OCI-LY1 (cell line): ENCODE measurements at regions not wholly inside any gene's neighbourhood (a gene's known extent, or its start where the extent isn't known, plus 50 kb on each side); places are given as distances from the start of the nearest gene placed in this dataset.

Source experiments
- H2AFZ ChIP-seq: fragments of 200-600 bp; sonication (generic), shearing (Covaris generic); 2 replicates; pipeline ENCODE4 v1.6.0; 2014; ENCODE audit warnings: antibody characterized with exemption, mild to moderate bottlenecking, low read length
- H3F3A ChIP-seq: fragments of 200-600 bp; sonication (generic), shearing (Covaris generic); 2 replicates; pipeline ENCODE4 v1.6.0; 2014; ENCODE audit warnings: mild to moderate bottlenecking, antibody characterized with exemption, low read length, moderate library complexity; ENCODE audit not compliant: insufficient read depth
- H3K27ac ChIP-seq: fragments of 200-600 bp; sonication (generic); 2 replicates; pipeline ENCODE4 v1.5.1; 2014; ENCODE audit warnings: low read length, mixed run types, mild to moderate bottlenecking, low read depth; ENCODE audit not compliant: poor library complexity, severe bottlenecking
- H3K27me3 ChIP-seq: fragments of 200-600 bp; sonication (generic); 2 replicates; pipeline ENCODE4 v1.6.0; 2014; ENCODE audit warnings: antibody characterized with exemption, mild to moderate bottlenecking, low read length, moderate library complexity; ENCODE audit not compliant: insufficient read depth
- H3K36me3 ChIP-seq: fragments of 200-600 bp; sonication (generic); 2 replicates; pipeline ENCODE4 v1.6.1; 2014; ENCODE audit warnings: mild to moderate bottlenecking, antibody characterized with exemption, low read length, moderate library complexity, mixed read lengths; ENCODE audit not compliant: insufficient read depth
- H3K4me1 ChIP-seq: fragments of 200-600 bp; sonication (generic); 2 replicates; pipeline ENCODE4 v1.5.1; 2014; ENCODE audit warnings: mild to moderate bottlenecking, low read length, moderate library complexity; ENCODE audit not compliant: insufficient read depth, severe bottlenecking
- H3K4me2 ChIP-seq: fragments of 200-600 bp; sonication (generic), shearing (Covaris generic); 2 replicates; pipeline ENCODE4 v1.6.1; 2014; ENCODE audit warnings: low read length
- H3K4me3 ChIP-seq: fragments of 200-600 bp; sonication (generic); 2 replicates; pipeline ENCODE4 v1.5.1; 2014; ENCODE audit warnings: low read length, low read depth, mild to moderate bottlenecking, mixed read lengths; ENCODE audit not compliant: poor library complexity, severe bottlenecking
- H3K79me2 ChIP-seq: fragments of 200-600 bp; shearing (Covaris generic); 2 replicates; pipeline ENCODE4 v1.6.1; 2016; ENCODE audit warnings: mixed run types, low read length, mixed read lengths; ENCODE audit not compliant: insufficient read depth
- H3K9ac ChIP-seq: fragments of 200-600 bp; sonication (generic), shearing (Covaris generic); 2 replicates; pipeline ENCODE4 v1.6.1; 2014; ENCODE audit warnings: mild to moderate bottlenecking, low read length, mixed read lengths
- H3K9me2 ChIP-seq: fragments of 200-600 bp; sonication (generic), shearing (Covaris generic); 2 replicates; pipeline ENCODE4 v1.6.1; 2014; ENCODE audit warnings: low read depth, mild to moderate bottlenecking, low read length, mixed read lengths
- H3K9me3 ChIP-seq: fragments of 200-600 bp; shearing (Covaris generic); 2 replicates; pipeline ENCODE4 v1.6.1; 2014; ENCODE audit warnings: low read length, mixed read lengths
- H4K20me1 ChIP-seq: fragments of 200-600 bp; sonication (generic), shearing (Covaris generic); 2 replicates; pipeline ENCODE4 v1.6.0; 2016; ENCODE audit warnings: mild to moderate bottlenecking, low read length; ENCODE audit not compliant: insufficient read depth
- EZH2 ChIP-seq: fragments of 200-600 bp; sonication (generic), shearing (Covaris generic); IDR thresholded peaks from 2 replicates; pipeline ENCODE4 v1.8.0; 2017; ENCODE audit warnings: borderline replicate concordance, mixed run types, mild to moderate bottlenecking, antibody characterized with exemption, low read length, moderate library complexity, mixed read lengths
- TF ChIP-seq, protein P1 (sequence below): fragments of 200-600 bp; sonication (generic), shearing (Covaris generic); IDR thresholded peaks from 2 replicates; pipeline ENCODE4 v1.5.1; 2017; ENCODE audit warnings: mild to moderate bottlenecking, antibody characterized with exemption, low read length, moderate library complexity, mixed read lengths

DNA sequence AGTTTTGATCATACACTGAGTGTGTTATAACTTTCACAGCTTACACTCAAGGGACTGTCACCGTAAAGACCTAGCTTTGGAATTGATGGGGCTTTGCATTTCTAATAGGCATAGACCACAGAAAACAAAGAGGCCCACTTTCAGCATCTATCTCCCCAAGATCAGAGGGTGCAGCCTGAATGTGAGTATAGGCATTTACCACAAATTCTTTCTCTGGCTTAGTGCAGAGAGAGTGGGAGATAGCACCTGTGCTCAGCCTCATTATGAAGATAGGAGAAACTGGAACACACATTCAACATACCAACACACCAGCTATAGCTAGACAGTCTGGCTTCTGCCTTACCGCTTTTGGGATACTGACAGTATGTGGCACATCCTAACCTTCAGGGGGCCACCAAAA, 783.4 kb upstream of the GRAMD2B start:
- no peaks in the 10 kb centered on the region for H3K27me3 ChIP-seq
- H3F3A ChIP-seq = no peaks in the 10 kb centered on the region
- no peaks in the 10 kb centered on the region for H3K79me2 ChIP-seq
- no peaks in the 10 kb centered on the region for H3K9me2 ChIP-seq
- peaks cover under 1% of the 10 kb centered on the region for H3K4me1 ChIP-seq
- H3K36me3 ChIP-seq = no peaks in the 10 kb centered on the region
- no peak overlapping the region for H3K4me3 ChIP-seq
- H4K20me1 ChIP-seq = no peaks in the 10 kb centered on the region
- 0 out of 2 replicates have a peak, but pooled peaks cover 2% of the 10 kb centered on the region for H3K9me3 ChIP-seq
- TF ChIP-seq EZH2 = no peak
- TF ChIP-seq, protein P1, sequence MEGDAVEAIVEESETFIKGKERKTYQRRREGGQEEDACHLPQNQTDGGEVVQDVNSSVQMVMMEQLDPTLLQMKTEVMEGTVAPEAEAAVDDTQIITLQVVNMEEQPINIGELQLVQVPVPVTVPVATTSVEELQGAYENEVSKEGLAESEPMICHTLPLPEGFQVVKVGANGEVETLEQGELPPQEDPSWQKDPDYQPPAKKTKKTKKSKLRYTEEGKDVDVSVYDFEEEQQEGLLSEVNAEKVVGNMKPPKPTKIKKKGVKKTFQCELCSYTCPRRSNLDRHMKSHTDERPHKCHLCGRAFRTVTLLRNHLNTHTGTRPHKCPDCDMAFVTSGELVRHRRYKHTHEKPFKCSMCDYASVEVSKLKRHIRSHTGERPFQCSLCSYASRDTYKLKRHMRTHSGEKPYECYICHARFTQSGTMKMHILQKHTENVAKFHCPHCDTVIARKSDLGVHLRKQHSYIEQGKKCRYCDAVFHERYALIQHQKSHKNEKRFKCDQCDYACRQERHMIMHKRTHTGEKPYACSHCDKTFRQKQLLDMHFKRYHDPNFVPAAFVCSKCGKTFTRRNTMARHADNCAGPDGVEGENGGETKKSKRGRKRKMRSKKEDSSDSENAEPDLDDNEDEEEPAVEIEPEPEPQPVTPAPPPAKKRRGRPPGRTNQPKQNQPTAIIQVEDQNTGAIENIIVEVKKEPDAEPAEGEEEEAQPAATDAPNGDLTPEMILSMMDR = no peak
- H2AFZ ChIP-seq = no peak overlapping the region
- H3K27ac ChIP-seq = no peak overlapping the region
- H3K9ac ChIP-seq = no peak overlapping the region
- no peak overlapping the region for H3K4me2 ChIP-seq

DNA sequence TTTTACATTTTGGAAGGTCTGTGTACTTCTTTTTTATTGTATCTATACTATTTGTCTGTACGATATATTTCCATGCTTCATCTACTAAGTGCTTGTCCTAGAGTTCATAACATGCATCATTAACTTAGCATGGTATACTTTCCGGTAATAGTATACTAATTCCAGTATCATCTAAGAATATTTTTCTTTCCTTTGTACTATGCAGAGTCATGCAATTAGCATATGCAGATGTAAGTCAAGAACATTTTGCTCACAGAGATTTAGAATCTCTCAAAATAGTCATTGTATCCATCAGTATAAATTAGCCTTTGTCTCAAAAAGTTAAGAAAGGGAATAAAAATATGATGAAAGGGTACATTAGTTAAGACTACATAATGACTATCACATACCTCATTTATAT, 770.4 kb upstream of the GRAMD2B start:
- Histone ChIP-seq H3K36me3 (no peaks in the 10 kb centered on the region), H3K9me3 (no peaks in the 10 kb centered on the region)

DNA sequence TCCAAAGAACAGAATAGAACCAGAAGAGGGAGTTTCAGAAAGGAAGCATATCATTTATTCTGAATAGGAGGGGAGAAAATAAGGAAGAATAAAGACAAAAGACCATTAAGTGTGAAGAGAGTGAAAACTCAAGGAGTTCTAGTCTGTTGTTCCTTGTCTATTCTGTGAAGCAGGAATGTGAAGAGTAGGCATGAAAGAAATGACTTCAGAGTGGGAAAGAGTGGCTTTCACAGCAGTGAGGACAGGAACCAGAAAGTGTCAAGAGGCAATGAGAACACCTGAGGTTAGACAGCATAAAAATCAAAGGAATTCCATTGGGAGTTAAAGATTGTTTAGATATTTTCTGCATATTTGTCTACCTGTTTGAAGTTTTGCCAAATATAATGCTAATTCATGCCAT, 768.8 kb upstream of the GRAMD2B start:
- no peak for TF ChIP-seq EZH2
- TF ChIP-seq, protein P1 = no peak
- H3K27me3 ChIP-seq = no peaks in the 10 kb centered on the region
- no peaks in the 10 kb centered on the region for H3K36me3 ChIP-seq
- no peak overlapping the region for H3K9ac ChIP-seq
- no peak overlapping the region for H3K4me2 ChIP-seq
- H3K9me2 ChIP-seq = no peaks in the 10 kb centered on the region
- no peaks in the 10 kb centered on the region for H3K9me3 ChIP-seq
- no peaks in the 10 kb centered on the region for H3F3A ChIP-seq
- H3K4me3 ChIP-seq = no peak overlapping the region
- H3K27ac ChIP-seq = no peak overlapping the region
- no peaks in the 10 kb centered on the region for H3K4me1 ChIP-seq
- 0 out of 2 replicates have a peak overlapping the region, but pooled peaks have one; percentile 20 for H2AFZ ChIP-seq
- no peaks in the 10 kb centered on the region for H3K79me2 ChIP-seq
- H4K20me1 ChIP-seq = no peaks in the 10 kb centered on the region

More for the DNA sequence above, 770.4 kb upstream of the GRAMD2B start:
- H4K20me1 ChIP-seq = no peaks in the 10 kb centered on the region
- H3K4me1 ChIP-seq = no peaks in the 10 kb centered on the region
- no peak overlapping the region for H3K4me2 ChIP-seq
- H3F3A ChIP-seq = no peaks in the 10 kb centered on the region
- no peaks in the 10 kb centered on the region for H3K27me3 ChIP-seq
- H3K79me2 ChIP-seq = no peaks in the 10 kb centered on the region
- no peak overlapping the region for H3K9ac ChIP-seq
- no peak overlapping the region for H3K27ac ChIP-seq
- H2AFZ ChIP-seq = no peak overlapping the region
- H3K9me2 ChIP-seq = no peaks in the 10 kb centered on the region
- no peak overlapping the region for H3K4me3 ChIP-seq
- TF ChIP-seq, protein P1 = no peak
- TF ChIP-seq EZH2 = no peak
